Neural cell (in vitro differentiated cells): ENCODE measurements at regions not wholly inside any gene's neighbourhood (a gene's known extent, or its start where the extent isn't known, plus 50 kb on each side); places are given as distances from the start of the nearest gene placed in this dataset.
A peak's percentile ranks its signal among the peaks of the same experiment; 100 is the strongest.

ENCODE experiments used
- H2AFZ ChIP-seq: fragments of 200-600, 300-800 bp; sonication (generic), shearing (Covaris generic); 2 replicates; pipeline ENCODE4 v1.6.0; 2014; ENCODE audit warnings: low read depth, mild to moderate bottlenecking, antibody characterized with exemption, low read length, moderate library complexity
- H3F3A ChIP-seq: fragments of 200-600 bp; shearing (Covaris generic); 2 replicates; pipeline ENCODE4 v1.6.1; 2016; ENCODE audit warnings: mild to moderate bottlenecking, moderate library complexity, mixed read lengths, antibody characterized with exemption, low read length; ENCODE audit not compliant: insufficient read depth, poor library complexity, severe bottlenecking
- H3K27ac ChIP-seq: fragments of 200-600, 300-800 bp; sonication (generic), shearing (Covaris generic); 2 replicates; pipeline ENCODE4 v1.5.1; 2014; ENCODE audit warnings: mild to moderate bottlenecking, low read length, moderate library complexity
- H3K27me3 ChIP-seq: fragments of 300-800, 200-600 bp; sonication (generic), shearing (Covaris generic); 2 replicates; pipeline ENCODE4 v1.6.0; 2014; ENCODE audit warnings: mild to moderate bottlenecking, low read depth, low read length, moderate library complexity; ENCODE audit not compliant: insufficient read depth
- H3K36me3 ChIP-seq: fragments of 300-800, 200-600 bp; sonication (generic), shearing (Covaris generic); 2 replicates; pipeline ENCODE4 v1.5.1; 2014; ENCODE audit warnings: mild to moderate bottlenecking, antibody characterized with exemption, low read length, moderate library complexity; ENCODE audit not compliant: insufficient read depth
- H3K4me2 ChIP-seq: fragments of 300-800, 200-600 bp; sonication (generic), shearing (Covaris generic); 2 replicates; pipeline ENCODE4 v1.6.0; 2014; ENCODE audit warnings: mild to moderate bottlenecking, low read length
- H3K4me3 ChIP-seq: fragments of 300-800, 200-600 bp; sonication (generic), shearing (Covaris generic); 2 replicates; pipeline ENCODE4 v1.5.1; 2014; ENCODE audit warnings: mild to moderate bottlenecking, low read length, moderate library complexity
- H3K79me2 ChIP-seq: fragments of 200-600 bp; shearing (Covaris generic); replicated peaks from 2 replicates; pipeline ENCODE4 v1.6.0; 2014; ENCODE audit warnings: mild to moderate bottlenecking, low read length, moderate library complexity; ENCODE audit not compliant: insufficient read depth
- H3K9ac ChIP-seq: fragments of 300-800, 200-600 bp; sonication (generic), shearing (Covaris generic); 2 replicates; pipeline ENCODE4 v1.6.1; 2016; ENCODE audit warnings: mild to moderate bottlenecking, low read length, mixed read lengths
- H3K9me2 ChIP-seq: fragments of 200-600 bp; shearing (Covaris generic); 2 replicates; pipeline ENCODE4 v1.6.1; 2016; ENCODE audit warnings: mild to moderate bottlenecking, low read length, mixed read lengths; ENCODE audit not compliant: insufficient read depth
- H3K9me3 ChIP-seq: fragments of 200-600, 300-800 bp; sonication (generic), shearing (Covaris generic); 2 replicates; pipeline ENCODE4 v1.6.1; 2016; ENCODE audit warnings: mild to moderate bottlenecking, mixed run types, low read length, moderate library complexity, mixed read lengths
- H4K20me1 ChIP-seq: fragments of 200-600 bp; shearing (Covaris generic); 2 replicates; pipeline ENCODE4 v1.6.1; 2016; ENCODE audit warnings: mild to moderate bottlenecking, mixed run types; ENCODE audit not compliant: insufficient read depth
- EP300 ChIP-seq: fragments of 450-650 bp; conservative IDR thresholded peaks from 2 replicates; pipeline ENCODE4 v1.6.1; 2014; ENCODE audit warnings: antibody characterized with exemption, mild to moderate bottlenecking, moderate library complexity; ENCODE audit not compliant: poor library complexity, severe bottlenecking
- EZH2 ChIP-seq: fragments of 200-600, 300-800 bp; shearing (Covaris generic), sonication (generic); IDR thresholded peaks from 2 replicates; pipeline ENCODE4 v1.6.1; 2014; ENCODE audit warnings: antibody characterized with exemption, low read length, borderline replicate concordance, mild to moderate bottlenecking; ENCODE audit not compliant: insufficient read depth, poor library complexity, severe bottlenecking
- MXI1 ChIP-seq: fragments of 450-650 bp; conservative IDR thresholded peaks from 2 replicates; pipeline ENCODE4 v1.6.1; 2014; ENCODE audit warnings: antibody characterized with exemption, mild to moderate bottlenecking; ENCODE audit not compliant: poor library complexity, severe bottlenecking
- POLR2AphosphoS5 ChIP-seq: IDR thresholded peaks from 2 replicates; pipeline ENCODE4 v1.6.1; 2012
- RAD21 ChIP-seq: fragments of 450-650 bp; conservative IDR thresholded peaks from 2 replicates; pipeline ENCODE4 v1.6.1; 2014; ENCODE audit warnings: antibody characterized with exemption, mild to moderate bottlenecking, moderate library complexity
- SMC3 ChIP-seq: fragments of 450-650 bp; conservative IDR thresholded peaks from 2 replicates; pipeline ENCODE4 v1.6.1; 2014; ENCODE audit warnings: antibody characterized with exemption, mild to moderate bottlenecking, moderate library complexity; ENCODE audit not compliant: poor library complexity
- TAF1 ChIP-seq: IDR thresholded peaks from 2 replicates; pipeline ENCODE4 v1.6.1; 2012; ENCODE audit warnings: low read depth
- TF ChIP-seq, protein P1 (sequence below): IDR thresholded peaks from 2 replicates; pipeline ENCODE4 v1.6.1; 2012; ENCODE audit warnings: borderline replicate concordance
- TF ChIP-seq, protein P2 (sequence below): fragments of 450-650 bp; IDR thresholded peaks from 2 replicates; pipeline ENCODE4 v1.5.1; 2014; ENCODE audit warnings: antibody characterized with exemption, mild to moderate bottlenecking, moderate library complexity; ENCODE audit not compliant: poor library complexity, severe bottlenecking

DNA sequence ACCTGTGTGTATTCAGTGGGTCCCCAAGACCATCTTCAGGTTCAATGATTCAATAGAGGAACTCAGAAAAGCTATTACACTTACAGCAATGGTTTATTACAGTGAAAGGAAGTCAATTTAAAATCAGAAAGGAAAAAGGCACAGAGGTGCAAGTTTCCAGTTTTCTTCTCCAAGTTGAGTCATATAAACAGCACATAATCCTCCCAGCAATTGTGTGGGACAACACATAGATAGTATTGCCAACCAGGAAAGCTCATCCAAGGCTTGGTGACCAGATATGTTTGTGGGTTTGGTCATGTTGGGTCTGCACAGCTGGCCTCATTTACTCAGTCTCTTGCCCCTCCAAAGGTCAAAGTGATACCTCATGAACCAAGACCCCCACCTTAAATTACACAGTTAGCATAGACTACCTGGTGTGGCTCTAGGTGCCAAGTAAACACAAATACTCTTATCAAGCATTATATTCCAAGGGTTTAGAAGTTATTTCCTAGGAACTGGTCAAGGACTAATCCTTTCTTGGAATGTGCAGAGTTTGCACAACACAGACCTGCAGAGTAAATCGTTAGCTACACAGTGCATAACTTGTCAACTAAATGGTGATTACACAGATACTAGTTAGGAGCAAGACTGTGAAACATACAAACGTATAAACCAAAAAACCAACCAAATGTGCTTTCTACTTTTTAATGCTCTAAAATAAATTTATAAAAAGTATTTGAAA, 777.3 kb downstream of the PCDH18 start:
- no peak overlapping the region for H3K4me2 ChIP-seq
- H3F3A ChIP-seq = no peaks in the 10 kb centered on the region
- H4K20me1 ChIP-seq = no peaks in the 10 kb centered on the region
- no peak overlapping the region for H3K4me3 ChIP-seq
- H3K9ac ChIP-seq = peak overlapping the region; percentile 2
- H2AFZ ChIP-seq = no peak overlapping the region
- H3K27ac ChIP-seq = peak overlapping the region; percentile 68
- TF ChIP-seq EZH2 = no peak
- no peak for TF ChIP-seq RAD21
- TF ChIP-seq TAF1 = no peak
- TF ChIP-seq POLR2AphosphoS5 = no peak
- TF ChIP-seq MXI1 = no peak
- TF ChIP-seq EP300 = no peak
- TF ChIP-seq SMC3 = no peak
- TF ChIP-seq, protein P1, sequence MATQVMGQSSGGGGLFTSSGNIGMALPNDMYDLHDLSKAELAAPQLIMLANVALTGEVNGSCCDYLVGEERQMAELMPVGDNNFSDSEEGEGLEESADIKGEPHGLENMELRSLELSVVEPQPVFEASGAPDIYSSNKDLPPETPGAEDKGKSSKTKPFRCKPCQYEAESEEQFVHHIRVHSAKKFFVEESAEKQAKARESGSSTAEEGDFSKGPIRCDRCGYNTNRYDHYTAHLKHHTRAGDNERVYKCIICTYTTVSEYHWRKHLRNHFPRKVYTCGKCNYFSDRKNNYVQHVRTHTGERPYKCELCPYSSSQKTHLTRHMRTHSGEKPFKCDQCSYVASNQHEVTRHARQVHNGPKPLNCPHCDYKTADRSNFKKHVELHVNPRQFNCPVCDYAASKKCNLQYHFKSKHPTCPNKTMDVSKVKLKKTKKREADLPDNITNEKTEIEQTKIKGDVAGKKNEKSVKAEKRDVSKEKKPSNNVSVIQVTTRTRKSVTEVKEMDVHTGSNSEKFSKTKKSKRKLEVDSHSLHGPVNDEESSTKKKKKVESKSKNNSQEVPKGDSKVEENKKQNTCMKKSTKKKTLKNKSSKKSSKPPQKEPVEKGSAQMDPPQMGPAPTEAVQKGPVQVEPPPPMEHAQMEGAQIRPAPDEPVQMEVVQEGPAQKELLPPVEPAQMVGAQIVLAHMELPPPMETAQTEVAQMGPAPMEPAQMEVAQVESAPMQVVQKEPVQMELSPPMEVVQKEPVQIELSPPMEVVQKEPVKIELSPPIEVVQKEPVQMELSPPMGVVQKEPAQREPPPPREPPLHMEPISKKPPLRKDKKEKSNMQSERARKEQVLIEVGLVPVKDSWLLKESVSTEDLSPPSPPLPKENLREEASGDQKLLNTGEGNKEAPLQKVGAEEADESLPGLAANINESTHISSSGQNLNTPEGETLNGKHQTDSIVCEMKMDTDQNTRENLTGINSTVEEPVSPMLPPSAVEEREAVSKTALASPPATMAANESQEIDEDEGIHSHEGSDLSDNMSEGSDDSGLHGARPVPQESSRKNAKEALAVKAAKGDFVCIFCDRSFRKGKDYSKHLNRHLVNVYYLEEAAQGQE = no peak
- TF ChIP-seq, protein P2, sequence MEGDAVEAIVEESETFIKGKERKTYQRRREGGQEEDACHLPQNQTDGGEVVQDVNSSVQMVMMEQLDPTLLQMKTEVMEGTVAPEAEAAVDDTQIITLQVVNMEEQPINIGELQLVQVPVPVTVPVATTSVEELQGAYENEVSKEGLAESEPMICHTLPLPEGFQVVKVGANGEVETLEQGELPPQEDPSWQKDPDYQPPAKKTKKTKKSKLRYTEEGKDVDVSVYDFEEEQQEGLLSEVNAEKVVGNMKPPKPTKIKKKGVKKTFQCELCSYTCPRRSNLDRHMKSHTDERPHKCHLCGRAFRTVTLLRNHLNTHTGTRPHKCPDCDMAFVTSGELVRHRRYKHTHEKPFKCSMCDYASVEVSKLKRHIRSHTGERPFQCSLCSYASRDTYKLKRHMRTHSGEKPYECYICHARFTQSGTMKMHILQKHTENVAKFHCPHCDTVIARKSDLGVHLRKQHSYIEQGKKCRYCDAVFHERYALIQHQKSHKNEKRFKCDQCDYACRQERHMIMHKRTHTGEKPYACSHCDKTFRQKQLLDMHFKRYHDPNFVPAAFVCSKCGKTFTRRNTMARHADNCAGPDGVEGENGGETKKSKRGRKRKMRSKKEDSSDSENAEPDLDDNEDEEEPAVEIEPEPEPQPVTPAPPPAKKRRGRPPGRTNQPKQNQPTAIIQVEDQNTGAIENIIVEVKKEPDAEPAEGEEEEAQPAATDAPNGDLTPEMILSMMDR = no peak
- no peaks in the 10 kb centered on the region for H3K27me3 ChIP-seq
- H3K9me2 ChIP-seq = no peaks in the 10 kb centered on the region
- no peaks in the 10 kb centered on the region for H3K9me3 ChIP-seq
- H3K79me2 ChIP-seq = no peaks in the 10 kb centered on the region
- no peaks in the 10 kb centered on the region for H3K36me3 ChIP-seq

DNA sequence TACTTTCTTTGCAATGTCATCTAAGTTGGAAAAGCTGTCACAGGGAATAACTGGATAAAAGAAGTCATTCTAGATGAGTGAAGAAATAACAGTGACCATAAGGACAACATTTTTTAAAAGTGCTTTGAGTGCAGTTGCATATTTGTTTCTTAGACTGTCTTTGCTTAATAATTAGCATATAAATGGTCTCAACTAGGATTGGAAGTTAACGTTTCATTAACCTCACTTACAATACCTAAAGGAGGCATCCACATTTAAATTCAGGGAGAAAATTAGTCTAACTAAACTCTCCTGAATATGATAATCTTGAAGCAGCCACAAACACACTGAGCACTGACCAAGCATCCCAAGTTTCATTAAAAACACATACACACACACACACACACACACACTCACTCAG, 780.7 kb downstream of the PCDH18 start:
- H3K9me3 ChIP-seq = peaks cover 3% of the 10 kb centered on the region
- H3K4me3 ChIP-seq = no peak overlapping the region
- no peaks in the 10 kb centered on the region for H3F3A ChIP-seq
- H3K27ac ChIP-seq = no peak overlapping the region
- no peaks in the 10 kb centered on the region for H3K9me2 ChIP-seq
- no peak overlapping the region for H3K4me2 ChIP-seq
- no peaks in the 10 kb centered on the region for H3K79me2 ChIP-seq
- H4K20me1 ChIP-seq = no peaks in the 10 kb centered on the region
- TF ChIP-seq MXI1 (no peak), EZH2 (no peak)
- H3K27me3 ChIP-seq = no peaks in the 10 kb centered on the region
- no peak overlapping the region for H3K9ac ChIP-seq
- no peaks in the 10 kb centered on the region for H3K36me3 ChIP-seq
- no peak overlapping the region for H2AFZ ChIP-seq
